Hepatocyte (in vitro differentiated cells): ENCODE measurements at regions not wholly inside any gene's neighbourhood (a gene's known extent, or its start where the extent isn't known, plus 50 kb on each side); places are given as distances from the start of the nearest gene placed in this dataset.

Source experiments
- CTCF ChIP-seq: fragments of 200-600 bp; sonication (generic); IDR thresholded peaks from 2 replicates; pipeline ENCODE4 v1.5.1; 2016; ENCODE audit warnings: antibody characterized with exemption, mild to moderate bottlenecking; ENCODE audit not compliant: poor library complexity
- EZH2phosphoT487 ChIP-seq: fragments of 200-600 bp; sonication (generic); IDR thresholded peaks from one replicate; pipeline ENCODE4 v1.6.1; 2018; ENCODE audit warnings: antibody characterized with exemption, mild to moderate bottlenecking, low read depth, moderate library complexity; ENCODE audit not compliant: unreplicated experiment, severe bottlenecking

GRCh38 chr1:221018414-221018813, 139.2 kb downstream of the HLX start:
- TF ChIP-seq CTCF (no peak), EZH2phosphoT487 (no peak)
